GM23338 (cell line): ENCODE measurements at regions not wholly inside any gene's neighbourhood (a gene's known extent, or its start where the extent isn't known, plus 50 kb on each side); places are given as distances from the start of the nearest gene placed in this dataset.

Source experiments
- ATAC-seq: fragments of 200-7000 bp; cut with Tn5 transposase; 3 replicates; pipeline ENCODE4 v1.9.1; 2020
- DNase-seq: peaks from one replicate; pipeline ENCODE4 v3.0.0-alpha.2; 2015; ENCODE audit warnings: low spot score
- H2AFZ ChIP-seq: fragments of 200-600 bp; sonication (generic); 2 replicates; pipeline ENCODE4 v1.8.0; 2016; ENCODE audit warnings: antibody characterized with exemption, mild to moderate bottlenecking, moderate library complexity
- H3F3A ChIP-seq: fragments of 200-600 bp; sonication (generic); replicated peaks from 2 replicates; pipeline ENCODE4 v1.8.0; 2017; ENCODE audit warnings: antibody characterized with exemption, mixed run types, low read depth
- H3K27ac ChIP-seq: fragments of 200-600 bp; sonication (generic); 2 replicates; pipeline ENCODE4 v1.6.1; 2016; ENCODE audit warnings: low read depth
- H3K27me3 ChIP-seq: fragments of 200-600 bp; sonication (generic); 2 replicates; pipeline ENCODE4 v1.8.0; 2016; ENCODE audit warnings: mild to moderate bottlenecking, mixed run types, moderate library complexity; ENCODE audit not compliant: insufficient read depth
- H3K36me3 ChIP-seq: fragments of 200-600 bp; sonication (generic); 2 replicates; pipeline ENCODE4 v1.8.0; 2016; ENCODE audit warnings: mild to moderate bottlenecking; ENCODE audit not compliant: insufficient read depth
- H3K4me1 ChIP-seq: fragments of 200-600 bp; sonication (generic); 2 replicates; pipeline ENCODE4 v1.8.0; 2016; ENCODE audit warnings: mild to moderate bottlenecking, moderate library complexity; ENCODE audit not compliant: insufficient read depth
- H3K4me2 ChIP-seq: fragments of 200-600 bp; sonication (generic); 2 replicates; pipeline ENCODE4 v1.7.1; 2017; ENCODE audit warnings: mixed run types
- H3K4me3 ChIP-seq: fragments of 200-600 bp; sonication (generic); 2 replicates; pipeline ENCODE4 v1.6.1; 2016; ENCODE audit warnings: mixed run types
- H3K79me2 ChIP-seq: fragments of 200-600 bp; sonication (generic); replicated peaks from 2 replicates; pipeline ENCODE4 v1.8.0; 2017; ENCODE audit warnings: mild to moderate bottlenecking; ENCODE audit not compliant: insufficient read depth
- H3K9me2 ChIP-seq: fragments of 200-600 bp; sonication (generic); 2 replicates; pipeline ENCODE4 v1.8.0; 2017; ENCODE audit not compliant: insufficient read depth
- H4K20me1 ChIP-seq: fragments of 200-600 bp; sonication (generic); replicated peaks from 2 replicates; pipeline ENCODE4 v1.8.0; 2017; ENCODE audit warnings: mild to moderate bottlenecking; ENCODE audit not compliant: insufficient read depth
- H3K27ac Mint-ChIP-seq: 2 replicates; pipeline ENCODE4 v1.8.0; 2020; ENCODE audit warnings: inconsistent platforms, mild to moderate bottlenecking, moderate library complexity, mixed read lengths
- H3K27me3 Mint-ChIP-seq: 3 replicates; pipeline ENCODE4 v1.8.0; 2022; ENCODE audit warnings: low read depth, mild to moderate bottlenecking, moderate library complexity, mixed read lengths, inconsistent platforms; ENCODE audit not compliant: insufficient read depth, poor library complexity
- H3K36me3 Mint-ChIP-seq: 3 replicates; pipeline ENCODE4 v1.8.0; 2021; ENCODE audit warnings: low read depth, mild to moderate bottlenecking, inconsistent platforms, moderate library complexity, mixed read lengths
- H3K4me1 Mint-ChIP-seq: 3 replicates; pipeline ENCODE4 v1.8.0; 2020; ENCODE audit warnings: mild to moderate bottlenecking, inconsistent platforms, mixed read lengths
- H3K4me3 Mint-ChIP-seq: 3 replicates; pipeline ENCODE4 v1.8.0; 2021; ENCODE audit warnings: moderate library complexity, mild to moderate bottlenecking, inconsistent platforms, mixed read lengths
- H3K9me3 Mint-ChIP-seq: 3 replicates; pipeline ENCODE4 v1.8.0; 2020; ENCODE audit warnings: moderate library complexity, mild to moderate bottlenecking, inconsistent platforms, mixed read lengths
- CREB1 ChIP-seq: fragments of 250-450 bp; sonication (Bioruptor Pico); IDR thresholded peaks from 2 replicates; pipeline ENCODE4 v1.5.0; 2020; ENCODE audit warnings: low read depth, mild to moderate bottlenecking, moderate library complexity
- EZH2 ChIP-seq: fragments of 200-600 bp; sonication (generic); IDR thresholded peaks from one replicate; pipeline ENCODE4 v1.8.0; 2017; ENCODE audit warnings: antibody characterized with exemption, mild to moderate bottlenecking, low read depth; ENCODE audit not compliant: unreplicated experiment
- EZH2phosphoT487 ChIP-seq: fragments of 200-600 bp; sonication (generic); IDR thresholded peaks from one replicate; pipeline ENCODE4 v1.8.1; 2018; ENCODE audit warnings: antibody characterized with exemption; ENCODE audit not compliant: unreplicated experiment
- JUNB ChIP-seq: IDR thresholded peaks from one replicate; pipeline ENCODE4 v1.6.1; 2016; ENCODE audit warnings: antibody characterized with exemption; ENCODE audit not compliant: unreplicated experiment
- NANOG ChIP-seq: IDR thresholded peaks from 2 replicates; pipeline ENCODE4 v1.6.1; 2016; ENCODE audit warnings: antibody characterized with exemption, borderline replicate concordance
- POLR2AphosphoS5 ChIP-seq: IDR thresholded peaks from 2 replicates; pipeline ENCODE4 v1.6.1; 2016; ENCODE audit warnings: antibody characterized with exemption, low read depth
- STAT1 ChIP-seq: IDR thresholded peaks from one replicate; pipeline ENCODE4 v1.6.1; 2016; ENCODE audit warnings: antibody characterized with exemption; ENCODE audit not compliant: unreplicated experiment
- ZNF114 ChIP-seq: fragments of 250-450 bp; sonication (Bioruptor Pico); IDR thresholded peaks from 2 replicates; pipeline ENCODE4 v1.5.0; 2020; ENCODE audit warnings: mild to moderate bottlenecking, moderate library complexity
- ZNF331 ChIP-seq: fragments of 250-450 bp; sonication (Bioruptor Pico); IDR thresholded peaks from 2 replicates; pipeline ENCODE4 v1.5.0; 2020; ENCODE audit warnings: low read depth, mild to moderate bottlenecking, moderate library complexity
- TF ChIP-seq, protein P1 (sequence below): fragments of 250-450 bp; sonication (Bioruptor Pico); IDR thresholded peaks from 2 replicates; pipeline ENCODE4 v1.5.0; 2020; ENCODE audit warnings: mild to moderate bottlenecking, moderate library complexity
- TF ChIP-seq, protein P2 (sequence below): IDR thresholded peaks from one replicate; pipeline ENCODE4 v1.6.1; 2018; ENCODE audit warnings: antibody characterized with exemption; ENCODE audit not compliant: unreplicated experiment
- TF ChIP-seq, protein P3 (sequence below), 2 experiments: fragments of 200-600 bp in 1 of 2; sonication (generic) in 1 of 2; conservative IDR thresholded peaks; 2 replicates each; pipeline versions ENCODE4 v1.5.1 to v1.6.1; 2016 to 2017; ENCODE audit warnings: antibody characterized with exemption in 2 of 2, low read depth in 2 of 2, mild to moderate bottlenecking in 2 of 2, moderate library complexity in 1 of 2
- TF ChIP-seq, protein P4 (sequence below): IDR thresholded peaks from 2 replicates; pipeline ENCODE4 v1.6.1; 2016; ENCODE audit warnings: antibody characterized with exemption

DNA sequence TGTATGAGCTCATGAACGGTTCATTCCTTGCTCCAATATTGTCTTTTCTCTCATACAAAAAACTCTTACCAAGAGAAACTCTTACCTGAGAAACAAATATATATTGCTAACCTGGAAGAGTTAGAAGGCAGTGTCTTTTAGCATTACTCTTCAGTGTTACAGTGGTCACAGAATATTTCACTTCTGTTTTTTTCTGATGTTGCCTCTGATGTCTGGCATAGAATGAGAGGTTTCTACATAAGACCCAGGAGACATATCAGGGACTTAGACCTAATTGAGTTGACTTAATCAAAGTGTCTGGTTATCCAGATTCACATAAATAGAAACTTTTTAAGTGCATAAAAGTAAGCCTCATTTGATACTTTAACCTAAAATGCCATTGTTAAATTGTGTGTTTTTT is 923.8 kb downstream of the TTLL7 start:
- no peaks in the 10 kb centered on the region for H3K27me3 ChIP-seq
- TF ChIP-seq EZH2 = no peak
- TF ChIP-seq, protein P1, sequence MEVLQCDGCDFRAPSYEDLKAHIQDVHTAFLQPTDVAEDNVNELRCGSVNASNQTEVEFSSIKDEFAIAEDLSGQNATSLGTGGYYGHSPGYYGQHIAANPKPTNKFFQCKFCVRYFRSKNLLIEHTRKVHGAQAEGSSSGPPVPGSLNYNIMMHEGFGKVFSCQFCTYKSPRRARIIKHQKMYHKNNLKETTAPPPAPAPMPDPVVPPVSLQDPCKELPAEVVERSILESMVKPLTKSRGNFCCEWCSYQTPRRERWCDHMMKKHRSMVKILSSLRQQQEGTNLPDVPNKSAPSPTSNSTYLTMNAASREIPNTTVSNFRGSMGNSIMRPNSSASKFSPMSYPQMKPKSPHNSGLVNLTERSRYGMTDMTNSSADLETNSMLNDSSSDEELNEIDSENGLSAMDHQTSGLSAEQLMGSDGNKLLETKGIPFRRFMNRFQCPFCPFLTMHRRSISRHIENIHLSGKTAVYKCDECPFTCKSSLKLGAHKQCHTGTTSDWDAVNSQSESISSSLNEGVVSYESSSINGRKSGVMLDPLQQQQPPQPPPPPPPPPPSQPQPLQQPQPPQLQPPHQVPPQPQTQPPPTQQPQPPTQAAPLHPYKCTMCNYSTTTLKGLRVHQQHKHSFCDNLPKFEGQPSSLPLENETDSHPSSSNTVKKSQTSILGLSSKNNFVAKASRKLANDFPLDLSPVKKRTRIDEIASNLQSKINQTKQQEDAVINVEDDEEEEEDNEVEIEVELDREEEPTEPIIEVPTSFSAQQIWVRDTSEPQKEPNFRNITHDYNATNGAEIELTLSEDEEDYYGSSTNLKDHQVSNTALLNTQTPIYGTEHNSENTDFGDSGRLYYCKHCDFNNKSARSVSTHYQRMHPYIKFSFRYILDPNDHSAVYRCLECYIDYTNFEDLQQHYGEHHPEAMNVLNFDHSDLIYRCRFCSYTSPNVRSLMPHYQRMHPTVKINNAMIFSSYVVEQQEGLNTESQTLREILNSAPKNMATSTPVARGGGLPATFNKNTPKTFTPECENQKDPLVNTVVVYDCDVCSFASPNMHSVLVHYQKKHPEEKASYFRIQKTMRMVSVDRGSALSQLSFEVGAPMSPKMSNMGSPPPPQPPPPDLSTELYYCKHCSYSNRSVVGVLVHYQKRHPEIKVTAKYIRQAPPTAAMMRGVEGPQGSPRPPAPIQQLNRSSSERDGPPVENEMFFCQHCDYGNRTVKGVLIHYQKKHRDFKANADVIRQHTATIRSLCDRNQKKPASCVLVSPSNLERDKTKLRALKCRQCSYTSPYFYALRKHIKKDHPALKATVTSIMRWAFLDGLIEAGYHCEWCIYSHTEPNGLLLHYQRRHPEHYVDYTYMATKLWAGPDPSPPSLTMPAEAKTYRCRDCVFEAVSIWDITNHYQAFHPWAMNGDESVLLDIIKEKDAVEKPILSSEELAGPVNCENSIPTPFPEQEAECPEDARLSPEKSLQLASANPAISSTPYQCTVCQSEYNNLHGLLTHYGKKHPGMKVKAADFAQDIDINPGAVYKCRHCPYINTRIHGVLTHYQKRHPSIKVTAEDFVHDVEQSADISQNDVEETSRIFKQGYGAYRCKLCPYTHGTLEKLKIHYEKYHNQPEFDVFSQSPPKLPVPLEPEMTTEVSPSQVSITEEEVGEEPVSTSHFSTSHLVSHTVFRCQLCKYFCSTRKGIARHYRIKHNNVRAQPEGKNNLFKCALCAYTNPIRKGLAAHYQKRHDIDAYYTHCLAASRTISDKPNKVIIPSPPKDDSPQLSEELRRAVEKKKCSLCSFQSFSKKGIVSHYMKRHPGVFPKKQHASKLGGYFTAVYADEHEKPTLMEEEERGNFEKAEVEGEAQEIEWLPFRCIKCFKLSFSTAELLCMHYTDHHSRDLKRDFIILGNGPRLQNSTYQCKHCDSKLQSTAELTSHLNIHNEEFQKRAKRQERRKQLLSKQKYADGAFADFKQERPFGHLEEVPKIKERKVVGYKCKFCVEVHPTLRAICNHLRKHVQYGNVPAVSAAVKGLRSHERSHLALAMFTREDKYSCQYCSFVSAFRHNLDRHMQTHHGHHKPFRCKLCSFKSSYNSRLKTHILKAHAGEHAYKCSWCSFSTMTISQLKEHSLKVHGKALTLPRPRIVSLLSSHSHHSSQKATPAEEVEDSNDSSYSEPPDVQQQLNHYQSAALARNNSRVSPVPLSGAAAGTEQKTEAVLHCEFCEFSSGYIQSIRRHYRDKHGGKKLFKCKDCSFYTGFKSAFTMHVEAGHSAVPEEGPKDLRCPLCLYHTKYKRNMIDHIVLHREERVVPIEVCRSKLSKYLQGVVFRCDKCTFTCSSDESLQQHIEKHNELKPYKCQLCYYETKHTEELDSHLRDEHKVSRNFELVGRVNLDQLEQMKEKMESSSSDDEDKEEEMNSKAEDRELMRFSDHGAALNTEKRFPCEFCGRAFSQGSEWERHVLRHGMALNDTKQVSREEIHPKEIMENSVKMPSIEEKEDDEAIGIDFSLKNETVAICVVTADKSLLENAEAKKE (CRISPR knock-in tag) = no peak
- no peak for TF ChIP-seq CREB1 (CRISPR knock-in tag)
- no peak for TF ChIP-seq ZNF331
- TF ChIP-seq, protein P2, sequence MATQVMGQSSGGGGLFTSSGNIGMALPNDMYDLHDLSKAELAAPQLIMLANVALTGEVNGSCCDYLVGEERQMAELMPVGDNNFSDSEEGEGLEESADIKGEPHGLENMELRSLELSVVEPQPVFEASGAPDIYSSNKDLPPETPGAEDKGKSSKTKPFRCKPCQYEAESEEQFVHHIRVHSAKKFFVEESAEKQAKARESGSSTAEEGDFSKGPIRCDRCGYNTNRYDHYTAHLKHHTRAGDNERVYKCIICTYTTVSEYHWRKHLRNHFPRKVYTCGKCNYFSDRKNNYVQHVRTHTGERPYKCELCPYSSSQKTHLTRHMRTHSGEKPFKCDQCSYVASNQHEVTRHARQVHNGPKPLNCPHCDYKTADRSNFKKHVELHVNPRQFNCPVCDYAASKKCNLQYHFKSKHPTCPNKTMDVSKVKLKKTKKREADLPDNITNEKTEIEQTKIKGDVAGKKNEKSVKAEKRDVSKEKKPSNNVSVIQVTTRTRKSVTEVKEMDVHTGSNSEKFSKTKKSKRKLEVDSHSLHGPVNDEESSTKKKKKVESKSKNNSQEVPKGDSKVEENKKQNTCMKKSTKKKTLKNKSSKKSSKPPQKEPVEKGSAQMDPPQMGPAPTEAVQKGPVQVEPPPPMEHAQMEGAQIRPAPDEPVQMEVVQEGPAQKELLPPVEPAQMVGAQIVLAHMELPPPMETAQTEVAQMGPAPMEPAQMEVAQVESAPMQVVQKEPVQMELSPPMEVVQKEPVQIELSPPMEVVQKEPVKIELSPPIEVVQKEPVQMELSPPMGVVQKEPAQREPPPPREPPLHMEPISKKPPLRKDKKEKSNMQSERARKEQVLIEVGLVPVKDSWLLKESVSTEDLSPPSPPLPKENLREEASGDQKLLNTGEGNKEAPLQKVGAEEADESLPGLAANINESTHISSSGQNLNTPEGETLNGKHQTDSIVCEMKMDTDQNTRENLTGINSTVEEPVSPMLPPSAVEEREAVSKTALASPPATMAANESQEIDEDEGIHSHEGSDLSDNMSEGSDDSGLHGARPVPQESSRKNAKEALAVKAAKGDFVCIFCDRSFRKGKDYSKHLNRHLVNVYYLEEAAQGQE = no peak
- TF ChIP-seq ZNF114 (CRISPR knock-in tag) = no peak
- no peak for TF ChIP-seq EZH2phosphoT487
- TF ChIP-seq POLR2AphosphoS5 = no peak
- TF ChIP-seq, protein P3, sequence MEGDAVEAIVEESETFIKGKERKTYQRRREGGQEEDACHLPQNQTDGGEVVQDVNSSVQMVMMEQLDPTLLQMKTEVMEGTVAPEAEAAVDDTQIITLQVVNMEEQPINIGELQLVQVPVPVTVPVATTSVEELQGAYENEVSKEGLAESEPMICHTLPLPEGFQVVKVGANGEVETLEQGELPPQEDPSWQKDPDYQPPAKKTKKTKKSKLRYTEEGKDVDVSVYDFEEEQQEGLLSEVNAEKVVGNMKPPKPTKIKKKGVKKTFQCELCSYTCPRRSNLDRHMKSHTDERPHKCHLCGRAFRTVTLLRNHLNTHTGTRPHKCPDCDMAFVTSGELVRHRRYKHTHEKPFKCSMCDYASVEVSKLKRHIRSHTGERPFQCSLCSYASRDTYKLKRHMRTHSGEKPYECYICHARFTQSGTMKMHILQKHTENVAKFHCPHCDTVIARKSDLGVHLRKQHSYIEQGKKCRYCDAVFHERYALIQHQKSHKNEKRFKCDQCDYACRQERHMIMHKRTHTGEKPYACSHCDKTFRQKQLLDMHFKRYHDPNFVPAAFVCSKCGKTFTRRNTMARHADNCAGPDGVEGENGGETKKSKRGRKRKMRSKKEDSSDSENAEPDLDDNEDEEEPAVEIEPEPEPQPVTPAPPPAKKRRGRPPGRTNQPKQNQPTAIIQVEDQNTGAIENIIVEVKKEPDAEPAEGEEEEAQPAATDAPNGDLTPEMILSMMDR (conservative IDR thresholded peaks at IDR 0.05; ENCODE audit: low read depth in 2 of 2) = no peak
- no peak for TF ChIP-seq STAT1
- TF ChIP-seq NANOG = no peak
- TF ChIP-seq JUNB = no peak
- TF ChIP-seq, protein P4, sequence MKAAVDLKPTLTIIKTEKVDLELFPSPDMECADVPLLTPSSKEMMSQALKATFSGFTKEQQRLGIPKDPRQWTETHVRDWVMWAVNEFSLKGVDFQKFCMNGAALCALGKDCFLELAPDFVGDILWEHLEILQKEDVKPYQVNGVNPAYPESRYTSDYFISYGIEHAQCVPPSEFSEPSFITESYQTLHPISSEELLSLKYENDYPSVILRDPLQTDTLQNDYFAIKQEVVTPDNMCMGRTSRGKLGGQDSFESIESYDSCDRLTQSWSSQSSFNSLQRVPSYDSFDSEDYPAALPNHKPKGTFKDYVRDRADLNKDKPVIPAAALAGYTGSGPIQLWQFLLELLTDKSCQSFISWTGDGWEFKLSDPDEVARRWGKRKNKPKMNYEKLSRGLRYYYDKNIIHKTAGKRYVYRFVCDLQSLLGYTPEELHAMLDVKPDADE = no peak
- no peaks in the 10 kb centered on the region for H4K20me1 ChIP-seq
- H3K4me2 ChIP-seq = no peak overlapping the region
- H2AFZ ChIP-seq = no peak overlapping the region
- H3K4me1 ChIP-seq = no peaks in the 10 kb centered on the region
- Mint-ChIP-seq H3K4me3 (no peak overlapping the region), H3K36me3 (no peaks in the 10 kb centered on the region), H3K27ac (no peak overlapping the region), H3K4me1 (peaks cover 12% of the 10 kb centered on the region), H3K27me3 (no peaks in the 10 kb centered on the region), H3K9me3 (no peaks in the 10 kb centered on the region; the same call in 2 of the 3 replicates)
- H3K79me2 ChIP-seq = no peaks in the 10 kb centered on the region
- H3K27ac ChIP-seq = no peak overlapping the region
- H3K36me3 ChIP-seq = no peaks in the 10 kb centered on the region
- no peak overlapping the region for H3K4me3 ChIP-seq
- H3F3A ChIP-seq = no peaks in the 10 kb centered on the region
- DNase-seq (no peak), ATAC-seq (no peak)
- no peaks in the 10 kb centered on the region; the same call in 1 of the 2 replicates for H3K9me2 ChIP-seq
